ENCODE measurements at regions not wholly inside any gene's neighbourhood (a gene's known extent, or its start where the extent isn't known, plus 50 kb on each side); places are given as distances from the start of the nearest gene placed in this dataset.

DNA sequence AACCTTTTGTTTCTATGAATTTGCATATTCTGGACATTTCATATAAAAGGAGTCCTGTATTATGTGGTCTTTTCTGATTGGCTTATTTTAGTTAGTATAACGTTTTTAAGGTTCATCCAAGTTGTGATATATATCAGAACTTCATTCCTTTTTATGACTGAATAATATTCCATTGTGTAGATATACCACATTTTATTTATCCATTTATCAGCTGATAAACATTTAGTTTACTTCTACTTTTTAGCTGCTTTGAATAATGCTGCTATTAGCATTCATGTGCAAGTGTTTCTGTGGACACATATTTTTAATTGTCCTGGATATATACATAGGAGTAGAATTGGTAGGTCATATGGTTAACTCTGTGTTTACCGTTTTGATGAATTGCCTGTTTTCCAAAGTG lies 498.5 kb upstream of the ADAMTS9 start:
- TF ChIP-seq SMAD3 (CRISPR knock-in tag; IDR thresholded peaks at IDR 0.05; ENCODE audit: borderline replicate concordance), result no peak
- TF ChIP-seq CTCF (IDR thresholded peaks at IDR 0.05), result no peak
- TF ChIP-seq, protein P1, sequence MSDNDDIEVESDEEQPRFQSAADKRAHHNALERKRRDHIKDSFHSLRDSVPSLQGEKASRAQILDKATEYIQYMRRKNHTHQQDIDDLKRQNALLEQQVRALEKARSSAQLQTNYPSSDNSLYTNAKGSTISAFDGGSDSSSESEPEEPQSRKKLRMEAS (CRISPR knock-in tag; IDR thresholded peaks at IDR 0.05), result no peak
- TF ChIP-seq, protein P2, sequence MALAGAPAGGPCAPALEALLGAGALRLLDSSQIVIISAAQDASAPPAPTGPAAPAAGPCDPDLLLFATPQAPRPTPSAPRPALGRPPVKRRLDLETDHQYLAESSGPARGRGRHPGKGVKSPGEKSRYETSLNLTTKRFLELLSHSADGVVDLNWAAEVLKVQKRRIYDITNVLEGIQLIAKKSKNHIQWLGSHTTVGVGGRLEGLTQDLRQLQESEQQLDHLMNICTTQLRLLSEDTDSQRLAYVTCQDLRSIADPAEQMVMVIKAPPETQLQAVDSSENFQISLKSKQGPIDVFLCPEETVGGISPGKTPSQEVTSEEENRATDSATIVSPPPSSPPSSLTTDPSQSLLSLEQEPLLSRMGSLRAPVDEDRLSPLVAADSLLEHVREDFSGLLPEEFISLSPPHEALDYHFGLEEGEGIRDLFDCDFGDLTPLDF (CRISPR knock-in tag; IDR thresholded peaks at IDR 0.05), result no peak
- TF ChIP-seq SP1 (CRISPR knock-in tag; conservative IDR thresholded peaks at IDR 0.05), result no peak
- no peak for TF ChIP-seq ZNF138 (CRISPR knock-in tag; conservative IDR thresholded peaks at IDR 0.05)
- TF ChIP-seq NFE2L1 (CRISPR knock-in tag; IDR thresholded peaks at IDR 0.05), result no peak
- TF ChIP-seq ELF4 (CRISPR knock-in tag; IDR thresholded peaks at IDR 0.05; ENCODE audit: low read depth), result no peak
- no peak for TF ChIP-seq ATF3 (CRISPR knock-in tag; conservative IDR thresholded peaks at IDR 0.05)
- TF ChIP-seq EMX1 (CRISPR knock-in tag; IDR thresholded peaks at IDR 0.05), result no peak
- TF ChIP-seq TP53 (CRISPR knock-in tag; IDR thresholded peaks at IDR 0.05), result no peak

Measured in WTC11 (cell line).